ENCODE measurements at regions not wholly inside any gene's neighbourhood (a gene's known extent, or its start where the extent isn't known, plus 50 kb on each side); places are given as distances from the start of the nearest gene placed in this dataset.
"Not testable (repeated sequence)": the region's sequence is repeated elsewhere in the genome, so short reads cannot be mapped to it uniquely, and the experiment has no call there.

DNA sequence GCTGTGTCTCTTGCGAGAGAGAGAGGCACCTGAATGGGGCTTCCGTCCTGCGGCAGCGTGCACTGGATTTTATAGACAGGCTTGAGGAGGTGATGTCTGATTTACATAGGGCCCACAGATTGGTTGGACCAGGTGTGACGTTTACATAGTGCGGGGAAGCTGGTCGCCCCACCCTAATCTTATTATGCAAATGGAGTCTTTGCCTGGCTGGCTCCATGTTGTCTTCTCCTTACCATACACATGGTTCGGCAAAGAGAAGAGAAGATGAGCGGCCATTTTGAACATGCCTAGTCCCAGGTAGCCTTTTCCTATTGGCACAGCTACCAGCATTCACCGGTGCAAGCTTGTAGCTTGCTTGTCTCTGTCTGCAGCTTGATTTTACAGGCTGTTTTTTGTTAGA lies 238.5 kb upstream of the GALNT17 start:
- H3K4me1 ChIP-seq, result no peaks in the 10 kb centered on the region
- no peak overlapping the region for H3K4me3 ChIP-seq
- no peak overlapping the region for H3K27ac ChIP-seq (replicated peaks)
- DNase-seq, result no peak
- H3K36me3 ChIP-seq, result no peaks in the 10 kb centered on the region
- peaks cover 5% of the 10 kb centered on the region for H3K27me3 ChIP-seq (ENCODE audit: low read depth)
- H3K9me3 ChIP-seq (replicated peaks), result peaks cover 36% of the 10 kb centered on the region
- TF ChIP-seq, protein P1, sequence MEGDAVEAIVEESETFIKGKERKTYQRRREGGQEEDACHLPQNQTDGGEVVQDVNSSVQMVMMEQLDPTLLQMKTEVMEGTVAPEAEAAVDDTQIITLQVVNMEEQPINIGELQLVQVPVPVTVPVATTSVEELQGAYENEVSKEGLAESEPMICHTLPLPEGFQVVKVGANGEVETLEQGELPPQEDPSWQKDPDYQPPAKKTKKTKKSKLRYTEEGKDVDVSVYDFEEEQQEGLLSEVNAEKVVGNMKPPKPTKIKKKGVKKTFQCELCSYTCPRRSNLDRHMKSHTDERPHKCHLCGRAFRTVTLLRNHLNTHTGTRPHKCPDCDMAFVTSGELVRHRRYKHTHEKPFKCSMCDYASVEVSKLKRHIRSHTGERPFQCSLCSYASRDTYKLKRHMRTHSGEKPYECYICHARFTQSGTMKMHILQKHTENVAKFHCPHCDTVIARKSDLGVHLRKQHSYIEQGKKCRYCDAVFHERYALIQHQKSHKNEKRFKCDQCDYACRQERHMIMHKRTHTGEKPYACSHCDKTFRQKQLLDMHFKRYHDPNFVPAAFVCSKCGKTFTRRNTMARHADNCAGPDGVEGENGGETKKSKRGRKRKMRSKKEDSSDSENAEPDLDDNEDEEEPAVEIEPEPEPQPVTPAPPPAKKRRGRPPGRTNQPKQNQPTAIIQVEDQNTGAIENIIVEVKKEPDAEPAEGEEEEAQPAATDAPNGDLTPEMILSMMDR (IDR thresholded peaks at IDR 0.05; ENCODE audit: borderline replicate concordance), result no peak
- intact Hi-C loops (cut with micrococcal nuclease), result no loop called here

DNA sequence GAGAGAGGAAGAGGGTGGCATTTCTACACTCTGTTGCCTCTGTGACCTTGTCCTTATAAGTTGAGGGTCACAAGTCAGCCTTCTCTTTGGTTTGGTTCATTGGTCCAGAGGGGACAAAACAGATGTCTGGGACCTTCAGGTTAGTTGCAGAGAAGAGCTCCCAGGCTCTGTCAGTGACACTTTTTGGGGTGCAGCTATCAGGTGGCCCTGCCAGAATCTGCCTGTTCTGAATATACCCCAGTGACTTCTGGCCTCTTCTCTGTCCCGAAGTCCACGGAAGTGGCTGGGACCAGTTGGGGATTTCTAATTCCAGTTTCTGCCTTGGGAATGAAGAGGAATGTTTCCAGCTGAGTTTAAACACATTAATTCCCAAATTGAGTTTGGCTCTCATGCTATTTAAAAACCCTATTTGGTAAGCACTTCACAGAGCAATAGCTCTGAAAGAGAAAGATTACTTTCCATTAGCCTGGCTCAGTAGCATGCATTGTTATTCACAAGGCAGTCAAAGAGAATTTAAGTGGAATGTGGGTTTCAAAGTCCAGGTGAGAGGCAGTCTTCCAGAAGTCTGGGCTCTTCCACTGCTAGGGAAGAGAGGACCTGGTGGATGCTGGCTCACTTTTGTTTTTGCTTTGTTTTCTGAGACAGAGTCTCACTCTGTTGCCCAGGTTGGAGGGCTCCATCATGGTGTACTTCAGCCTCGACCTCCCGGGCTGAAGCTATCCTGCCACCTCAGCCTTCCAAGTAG lies 237.8 kb upstream of the GALNT17 start:
- DNase-seq, result no peak
- H3K4me3 ChIP-seq, result no peak overlapping the region
- H3K9me3 ChIP-seq (replicated peaks), result peaks cover 28% of the 10 kb centered on the region
- H3K27ac ChIP-seq (replicated peaks), result no peak overlapping the region
- H3K27me3 ChIP-seq (ENCODE audit: low read depth), result peaks cover 5% of the 10 kb centered on the region
- no peaks in the 10 kb centered on the region for H3K36me3 ChIP-seq
- TF ChIP-seq, protein P1 (IDR thresholded peaks at IDR 0.05; ENCODE audit: borderline replicate concordance), result no peak
- no peaks in the 10 kb centered on the region for H3K4me1 ChIP-seq
- intact Hi-C loops (cut with micrococcal nuclease), result no loop called here

DNA sequence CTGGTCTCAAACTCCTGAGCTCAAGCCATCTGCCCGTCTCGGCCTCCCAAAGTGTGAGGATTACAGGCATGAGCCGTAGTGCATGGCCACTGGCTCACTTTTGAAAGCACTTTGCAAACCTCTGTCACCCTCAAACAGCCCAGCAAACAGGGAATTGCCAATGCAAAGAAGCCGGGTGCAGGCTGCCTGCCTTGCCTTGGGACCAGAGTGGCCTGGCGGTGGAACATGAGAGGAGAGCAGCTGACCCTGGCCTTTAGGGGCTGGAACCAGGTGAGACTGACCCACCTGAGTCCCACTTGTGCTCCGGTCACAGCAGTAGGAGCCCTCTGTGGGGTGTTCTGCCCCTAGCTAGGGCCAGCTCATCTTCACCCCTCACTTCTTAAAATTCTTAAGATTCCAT lies 237.1 kb upstream of the GALNT17 start:
- no peak overlapping the region for H3K27ac ChIP-seq (replicated peaks)
- TF ChIP-seq, protein P1 (IDR thresholded peaks at IDR 0.05; ENCODE audit: borderline replicate concordance), result no peak
- H3K4me1 ChIP-seq, result no peaks in the 10 kb centered on the region
- peaks cover 22% of the 10 kb centered on the region for H3K9me3 ChIP-seq (replicated peaks)
- no peaks in the 10 kb centered on the region for H3K36me3 ChIP-seq
- H3K4me3 ChIP-seq, result no peak overlapping the region
- H3K27me3 ChIP-seq (ENCODE audit: low read depth), result peaks cover 5% of the 10 kb centered on the region
- intact Hi-C loops (cut with micrococcal nuclease), result no loop called here
- DNase-seq, result no peak

DNA sequence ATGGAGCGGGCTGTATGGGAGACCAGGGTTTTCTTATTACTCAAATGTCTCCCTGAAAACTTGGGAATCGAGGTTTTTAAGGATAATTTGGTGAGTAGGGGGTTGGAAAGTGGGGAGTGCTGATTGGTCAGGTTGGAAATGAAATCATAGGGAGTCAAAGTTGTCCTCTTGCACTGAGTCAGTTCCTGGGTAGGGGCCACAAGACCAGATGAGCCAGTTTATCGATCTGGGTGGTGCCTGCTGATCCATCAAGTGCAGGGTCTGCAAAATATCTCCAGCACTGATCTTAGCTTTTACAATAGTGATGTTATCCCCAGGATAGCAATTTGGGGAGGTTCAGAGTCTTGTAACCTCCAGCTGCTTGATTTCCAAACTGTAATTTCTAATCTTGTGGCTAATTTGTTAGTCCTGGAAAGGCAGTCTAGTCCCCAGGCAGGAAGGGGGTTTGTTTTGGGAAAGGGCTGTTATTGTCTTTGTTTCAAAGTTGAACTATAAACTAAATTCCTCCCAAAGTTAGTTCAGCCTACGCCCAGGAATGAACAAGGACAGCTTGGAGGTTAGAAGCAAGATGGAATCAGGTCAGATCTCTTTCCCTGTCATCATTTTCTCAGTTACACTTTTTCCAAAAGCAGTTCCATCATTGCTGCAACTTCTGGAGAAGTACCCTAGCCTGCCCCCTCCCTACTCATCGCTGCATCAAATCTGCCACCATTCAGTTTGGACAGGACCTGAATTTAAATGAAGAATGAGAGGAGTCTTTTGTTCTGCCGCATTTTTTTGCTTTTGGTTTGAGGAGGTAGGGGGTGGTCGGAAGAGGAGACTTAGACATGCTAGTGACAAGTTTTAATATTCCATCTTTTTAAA lies 236.4 kb upstream of the GALNT17 start:
- H3K27ac ChIP-seq (replicated peaks); H3K4me1 ChIP-seq; H3K4me3 ChIP-seq; H3K27me3 ChIP-seq (ENCODE audit: low read depth); H3K36me3 ChIP-seq; DNase-seq; intact Hi-C loops (cut with micrococcal nuclease): not testable (repeated sequence)
- H3K9me3 ChIP-seq (replicated peaks), result peaks cover 14% of the 10 kb centered on the region

DNA sequence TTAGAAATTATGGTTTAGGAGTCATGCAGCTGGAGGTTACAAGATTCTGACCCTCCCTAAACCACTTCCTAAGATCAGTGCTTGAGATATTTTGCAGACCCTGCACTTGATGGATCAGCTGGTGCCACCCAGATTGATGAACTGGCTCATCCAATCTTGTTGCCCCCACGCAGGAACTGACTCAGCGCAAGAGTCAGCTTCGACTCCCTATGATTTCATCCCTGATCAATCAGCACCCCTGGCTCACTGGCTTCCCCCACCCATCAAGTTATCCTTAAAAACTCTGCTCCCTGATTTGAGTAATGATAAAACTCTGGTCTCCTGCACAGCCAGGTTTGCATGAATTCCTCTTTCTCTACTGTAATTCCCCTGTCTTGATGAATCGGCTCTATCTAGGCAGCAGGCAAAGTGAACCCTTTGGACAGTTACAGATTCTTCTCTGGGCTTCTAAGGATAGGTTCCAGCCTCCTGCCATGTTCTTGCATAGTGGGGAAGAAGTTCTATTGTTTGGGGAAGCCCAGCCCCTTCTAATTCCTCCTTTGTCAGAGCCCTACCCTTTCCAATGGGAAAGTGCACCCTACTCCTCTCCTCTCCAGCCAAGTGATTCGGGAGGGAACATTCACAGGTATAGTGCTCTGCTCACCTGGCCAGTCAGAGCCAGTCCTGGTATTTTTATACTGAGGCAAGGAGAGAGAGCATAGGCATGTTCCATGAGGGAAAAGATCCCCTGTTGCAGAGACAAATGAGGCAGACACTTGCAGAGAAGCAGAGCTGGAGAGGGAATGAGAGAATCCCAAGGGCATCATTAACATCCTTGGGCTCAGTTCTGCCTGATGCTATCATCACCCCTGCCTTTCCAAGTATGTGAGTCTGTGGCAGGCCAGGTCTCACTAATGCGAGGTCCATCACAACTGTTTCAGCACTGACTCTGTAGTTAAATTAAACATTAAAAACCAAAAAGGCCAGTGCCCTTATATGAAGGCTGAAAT lies 224.4 kb upstream of the GALNT17 start:
- peaks cover 20% of the 10 kb centered on the region for H3K27me3 ChIP-seq (ENCODE audit: low read depth)
- intact Hi-C loops (cut with micrococcal nuclease), result no loop called here
- no peak for DNase-seq
- TF ChIP-seq, protein P1 (IDR thresholded peaks at IDR 0.05; ENCODE audit: borderline replicate concordance), result no peak
- peaks cover 12% of the 10 kb centered on the region for H3K9me3 ChIP-seq (replicated peaks)
- H3K4me1 ChIP-seq, result no peaks in the 10 kb centered on the region
- H3K36me3 ChIP-seq, result no peaks in the 10 kb centered on the region
- H3K27ac ChIP-seq (replicated peaks), result no peak overlapping the region
- H3K4me3 ChIP-seq, result no peak overlapping the region
